ENCODE measurements at regions not wholly inside any gene's neighbourhood (a gene's known extent, or its start where the extent isn't known, plus 50 kb on each side); places are given as distances from the start of the nearest gene placed in this dataset.
A peak's percentile ranks its signal among the peaks of the same experiment; 100 is the strongest.

DNA sequence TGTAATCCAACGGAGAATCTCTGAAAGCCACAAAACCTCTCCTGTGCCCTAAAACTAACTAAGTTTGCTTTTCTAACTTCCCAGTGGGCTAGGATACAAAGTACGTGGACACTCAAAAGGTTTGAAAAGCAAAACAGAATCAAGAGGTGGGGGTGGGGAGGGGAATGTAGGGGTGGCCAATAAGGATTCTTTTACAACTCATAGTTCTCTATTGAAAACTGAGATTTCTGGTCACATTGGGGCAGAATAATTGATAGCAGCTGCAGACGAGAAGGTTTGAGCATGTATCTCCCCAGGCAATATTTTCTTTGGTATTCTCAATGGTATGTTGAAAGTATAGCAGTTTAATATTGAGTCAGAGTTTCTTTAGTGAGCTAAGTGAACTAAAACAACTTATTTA lies 376.7 kb upstream of the CITED2 start:
- Histone ChIP-seq H3K4me3 (no peak overlapping the region), H3K79me2 (no peaks in the 10 kb centered on the region), H3K9me2 (replicated peaks; ENCODE audit: insufficient read depth) (no peaks in the 10 kb centered on the region), H4K20me1 (ENCODE audit: insufficient read depth, poor library complexity, severe bottlenecking) (no peaks in the 10 kb centered on the region), H3K9me3 (ENCODE audit: low read depth) (no peaks in the 10 kb centered on the region), H3K27ac (peak overlapping the region; percentile 72), H3K36me3 (replicated peaks; ENCODE audit: insufficient read depth, low read depth) (no peaks in the 10 kb centered on the region), H3K4me1 (ENCODE audit: insufficient read depth) (peaks cover 60% of the 10 kb centered on the region), H3K27me3 (no peaks in the 10 kb centered on the region), H3K4me2 (peak overlapping the region; percentile 47), H2AFZ (peak overlapping the region; percentile 68)
- TF ChIP-seq EZH2 (IDR thresholded peaks at IDR 0.05; ENCODE audit: borderline replicate concordance) = no peak
- TF ChIP-seq, protein P1, sequence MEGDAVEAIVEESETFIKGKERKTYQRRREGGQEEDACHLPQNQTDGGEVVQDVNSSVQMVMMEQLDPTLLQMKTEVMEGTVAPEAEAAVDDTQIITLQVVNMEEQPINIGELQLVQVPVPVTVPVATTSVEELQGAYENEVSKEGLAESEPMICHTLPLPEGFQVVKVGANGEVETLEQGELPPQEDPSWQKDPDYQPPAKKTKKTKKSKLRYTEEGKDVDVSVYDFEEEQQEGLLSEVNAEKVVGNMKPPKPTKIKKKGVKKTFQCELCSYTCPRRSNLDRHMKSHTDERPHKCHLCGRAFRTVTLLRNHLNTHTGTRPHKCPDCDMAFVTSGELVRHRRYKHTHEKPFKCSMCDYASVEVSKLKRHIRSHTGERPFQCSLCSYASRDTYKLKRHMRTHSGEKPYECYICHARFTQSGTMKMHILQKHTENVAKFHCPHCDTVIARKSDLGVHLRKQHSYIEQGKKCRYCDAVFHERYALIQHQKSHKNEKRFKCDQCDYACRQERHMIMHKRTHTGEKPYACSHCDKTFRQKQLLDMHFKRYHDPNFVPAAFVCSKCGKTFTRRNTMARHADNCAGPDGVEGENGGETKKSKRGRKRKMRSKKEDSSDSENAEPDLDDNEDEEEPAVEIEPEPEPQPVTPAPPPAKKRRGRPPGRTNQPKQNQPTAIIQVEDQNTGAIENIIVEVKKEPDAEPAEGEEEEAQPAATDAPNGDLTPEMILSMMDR (IDR thresholded peaks at IDR 0.05; ENCODE audit: poor library complexity) = no peak
- no peak for DNase-seq (ENCODE audit: low spot score)
- WGBS (ENCODE audit: low lambda C conversion rate, missing lambda C conversion rate) = 47% methylated on average over 3 of the region's 3 CpGs

DNA sequence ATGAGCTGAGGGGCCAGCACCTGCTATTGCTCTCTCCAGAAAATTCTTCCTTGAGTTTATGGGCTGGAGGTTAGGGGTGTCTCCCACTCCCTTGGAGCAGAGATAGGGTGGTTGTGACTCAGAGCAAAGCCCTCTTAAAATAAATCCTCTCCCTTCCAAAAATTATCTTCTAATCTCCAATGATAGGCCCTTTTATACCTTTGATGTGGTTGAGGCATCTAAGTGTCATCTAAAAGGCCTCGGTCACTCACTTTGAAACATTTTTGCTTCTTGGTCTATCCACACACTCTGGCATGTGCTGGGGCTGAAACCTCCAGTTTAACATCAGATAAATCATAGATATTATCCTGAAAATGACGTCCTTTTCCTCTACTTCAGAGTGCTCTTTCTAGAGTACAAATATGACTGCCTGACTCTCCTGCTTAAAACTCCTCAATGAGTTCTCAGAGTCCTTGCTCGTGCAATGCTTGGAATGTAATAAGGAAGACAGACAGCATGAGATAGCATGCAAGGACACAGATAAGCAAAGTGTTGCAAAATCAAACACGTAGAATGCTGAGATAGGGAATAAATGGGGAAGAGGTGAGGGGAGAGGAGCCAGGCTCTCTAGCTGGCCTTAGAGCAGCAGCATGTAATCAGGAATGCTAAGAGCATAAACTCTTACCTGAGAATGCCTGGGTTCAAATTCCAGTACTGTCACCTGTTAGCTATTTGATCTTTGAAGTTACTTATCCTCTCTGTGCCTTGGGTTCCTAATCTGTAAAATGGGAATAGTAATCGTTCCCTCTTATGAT lies 374.1 kb upstream of the CITED2 start:
- H3K27ac ChIP-seq = peak overlapping the region; percentile 81
- 32% methylated on average over 5 of the region's 5 CpGs for WGBS (ENCODE audit: low lambda C conversion rate, missing lambda C conversion rate)

DNA sequence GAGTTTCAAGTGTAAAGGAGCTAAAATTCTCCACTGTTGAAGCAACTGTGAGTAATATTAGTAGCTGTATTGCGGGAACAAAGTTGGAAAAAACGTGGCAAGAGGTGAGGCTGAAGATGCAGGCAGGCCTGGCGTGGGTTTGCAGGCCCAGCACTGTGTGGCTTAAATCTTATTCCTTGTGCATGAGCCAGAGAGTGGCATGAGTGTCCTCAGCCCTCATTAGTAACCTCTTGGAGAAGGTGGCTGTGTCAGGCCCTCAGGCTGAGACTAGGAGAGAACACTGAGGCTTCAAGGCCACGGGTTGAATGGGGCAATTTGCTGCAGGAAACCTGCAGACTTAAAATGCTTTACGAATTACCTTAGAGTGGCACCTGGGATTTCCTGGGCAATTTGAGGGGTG lies 372.7 kb upstream of the CITED2 start:
- Histone ChIP-seq H3K79me2 (no peaks in the 10 kb centered on the region), H3K9me2 (replicated peaks; ENCODE audit: insufficient read depth) (no peaks in the 10 kb centered on the region), H3K27me3 (no peaks in the 10 kb centered on the region), H3K27ac (peak overlapping the region; percentile 81), H3K4me1 (ENCODE audit: insufficient read depth) (peaks cover 51% of the 10 kb centered on the region), H3K36me3 (replicated peaks; ENCODE audit: insufficient read depth, low read depth) (no peaks in the 10 kb centered on the region), H3K4me2 (no peak overlapping the region), H4K20me1 (ENCODE audit: insufficient read depth, poor library complexity, severe bottlenecking) (no peaks in the 10 kb centered on the region), H3K4me3 (no peak overlapping the region), H2AFZ (no peak overlapping the region), H3K9me3 (ENCODE audit: low read depth) (no peaks in the 10 kb centered on the region)
- TF ChIP-seq EZH2 (IDR thresholded peaks at IDR 0.05; ENCODE audit: borderline replicate concordance) = no peak
- TF ChIP-seq, protein P1 (IDR thresholded peaks at IDR 0.05; ENCODE audit: poor library complexity) = no peak
- DNase-seq (ENCODE audit: low spot score) = no peak
- whole genome bisulfite sequencing (ENCODE audit: low lambda C conversion rate, missing lambda C conversion rate) = 96% methylated on average over 5 of the region's 5 CpGs

More for the DNA sequence above, 374.1 kb upstream of the CITED2 start:
- DNase-seq (ENCODE audit: low spot score) = peak; percentile 72
- H3K9me3 ChIP-seq (ENCODE audit: low read depth) = no peaks in the 10 kb centered on the region
- TF ChIP-seq EZH2phosphoT487 (IDR thresholded peaks at IDR 0.05; ENCODE audit: low read depth, severe bottlenecking, unreplicated experiment) = no peak
- no peak for TF ChIP-seq EZH2 (IDR thresholded peaks at IDR 0.05; ENCODE audit: borderline replicate concordance)
- TF ChIP-seq, protein P1 (IDR thresholded peaks at IDR 0.05; ENCODE audit: poor library complexity) = no peak
- H3K36me3 ChIP-seq (replicated peaks; ENCODE audit: insufficient read depth, low read depth) = no peaks in the 10 kb centered on the region
- H4K20me1 ChIP-seq (ENCODE audit: insufficient read depth, poor library complexity, severe bottlenecking) = no peaks in the 10 kb centered on the region
- H3K27me3 ChIP-seq = no peaks in the 10 kb centered on the region
- no peak overlapping the region for H3K4me3 ChIP-seq
- H3K79me2 ChIP-seq = no peaks in the 10 kb centered on the region
- H3K4me2 ChIP-seq = no peak overlapping the region
- no peaks in the 10 kb centered on the region for H3K9me2 ChIP-seq (replicated peaks; ENCODE audit: insufficient read depth)
- H3K4me1 ChIP-seq (ENCODE audit: insufficient read depth) = peaks cover 43% of the 10 kb centered on the region
- H2AFZ ChIP-seq = no peak overlapping the region

Measured in hepatocyte (in vitro differentiated cells).